Karpas-422 (cell line): ENCODE measurements at regions not wholly inside any gene's neighbourhood (a gene's known extent, or its start where the extent isn't known, plus 50 kb on each side); places are given as distances from the start of the nearest gene placed in this dataset.

ENCODE experiments used
- DNase-seq: peaks from one replicate; pipeline ENCODE4 v3.0.0-alpha.2; 2015
- H2AFZ ChIP-seq: fragments of 200-600 bp; sonication (generic); 2 replicates; pipeline ENCODE4 v1.6.1; 2014; ENCODE audit warnings: antibody characterized with exemption, low read length, mixed read lengths
- H3K27ac ChIP-seq: fragments of 200-600 bp; sonication (generic); 2 replicates; pipeline ENCODE4 v1.5.1; 2014; ENCODE audit warnings: mild to moderate bottlenecking, low read length, moderate library complexity
- H3K27me3 ChIP-seq: fragments of 200-600 bp; sonication (generic); 2 replicates; pipeline ENCODE4 v1.6.1; 2014; ENCODE audit warnings: low read length, mixed read lengths
- H3K36me3 ChIP-seq: fragments of 200-600 bp; sonication (generic); 2 replicates; pipeline ENCODE4 v1.6.1; 2014; ENCODE audit warnings: low read length, mixed read lengths; ENCODE audit not compliant: insufficient read depth
- H3K4me1 ChIP-seq: fragments of 200-600 bp; sonication (generic); 2 replicates; pipeline ENCODE4 v1.6.1; 2014; ENCODE audit warnings: mild to moderate bottlenecking, low read length, mixed read lengths
- H3K4me2 ChIP-seq: fragments of 200-600 bp; sonication (generic); 2 replicates; pipeline ENCODE4 v1.6.1; 2014; ENCODE audit warnings: low read length, low read depth, mild to moderate bottlenecking; ENCODE audit not compliant: poor library complexity, severe bottlenecking
- H3K4me3 ChIP-seq: fragments of 200-600 bp; sonication (generic); 2 replicates; pipeline ENCODE4 v1.5.1; 2014; ENCODE audit warnings: mild to moderate bottlenecking, antibody characterized with exemption, low read length, mixed read lengths
- H3K79me2 ChIP-seq: fragments of 200-600 bp; sonication (generic); 2 replicates; pipeline ENCODE4 v1.6.1; 2014; ENCODE audit warnings: mild to moderate bottlenecking, low read length, mixed read lengths
- H3K9ac ChIP-seq: fragments of 200-600 bp; sonication (generic); 2 replicates; pipeline ENCODE4 v1.6.0; 2014; ENCODE audit warnings: low read length
- H3K9me2 ChIP-seq: fragments of 200-600 bp; sonication (generic), shearing (Covaris generic); replicated peaks from 2 replicates; pipeline ENCODE4 v1.6.0; 2014; ENCODE audit warnings: mild to moderate bottlenecking, low read length, moderate library complexity; ENCODE audit not compliant: insufficient read depth
- H3K9me3 ChIP-seq: fragments of 300-700, 200-600 bp; sonication (generic); 2 replicates; pipeline ENCODE4 v1.6.1; 2014; ENCODE audit warnings: low read length, mixed read lengths
- H4K20me1 ChIP-seq: fragments of 200-600 bp; sonication (generic); 2 replicates; pipeline ENCODE4 v1.6.1; 2014; ENCODE audit warnings: mild to moderate bottlenecking, antibody characterized with exemption, low read length, low read depth; ENCODE audit not compliant: insufficient read depth

DNA sequence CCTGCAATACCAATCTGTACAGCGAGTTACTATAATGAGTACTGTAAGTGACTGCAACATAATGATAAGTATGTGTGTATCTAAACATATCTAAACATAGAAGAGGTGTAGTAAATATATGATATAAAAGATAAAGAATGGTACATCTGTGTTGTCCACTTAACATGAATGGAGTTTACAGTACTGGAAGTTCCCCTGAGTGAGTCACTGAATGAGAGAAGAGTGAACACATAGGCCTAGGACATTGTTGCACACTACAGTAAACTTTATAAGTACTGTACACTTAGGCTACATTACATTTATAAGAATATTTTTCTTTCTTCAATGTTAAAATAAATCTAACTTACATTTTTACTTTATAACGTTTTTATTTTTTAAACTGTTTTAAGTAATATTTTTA lies 380.4 kb downstream of the MMUT start:
- DNase-seq = no peak
- Histone ChIP-seq H3K4me2 (no peak overlapping the region), H2AFZ (no peak overlapping the region)

DNA sequence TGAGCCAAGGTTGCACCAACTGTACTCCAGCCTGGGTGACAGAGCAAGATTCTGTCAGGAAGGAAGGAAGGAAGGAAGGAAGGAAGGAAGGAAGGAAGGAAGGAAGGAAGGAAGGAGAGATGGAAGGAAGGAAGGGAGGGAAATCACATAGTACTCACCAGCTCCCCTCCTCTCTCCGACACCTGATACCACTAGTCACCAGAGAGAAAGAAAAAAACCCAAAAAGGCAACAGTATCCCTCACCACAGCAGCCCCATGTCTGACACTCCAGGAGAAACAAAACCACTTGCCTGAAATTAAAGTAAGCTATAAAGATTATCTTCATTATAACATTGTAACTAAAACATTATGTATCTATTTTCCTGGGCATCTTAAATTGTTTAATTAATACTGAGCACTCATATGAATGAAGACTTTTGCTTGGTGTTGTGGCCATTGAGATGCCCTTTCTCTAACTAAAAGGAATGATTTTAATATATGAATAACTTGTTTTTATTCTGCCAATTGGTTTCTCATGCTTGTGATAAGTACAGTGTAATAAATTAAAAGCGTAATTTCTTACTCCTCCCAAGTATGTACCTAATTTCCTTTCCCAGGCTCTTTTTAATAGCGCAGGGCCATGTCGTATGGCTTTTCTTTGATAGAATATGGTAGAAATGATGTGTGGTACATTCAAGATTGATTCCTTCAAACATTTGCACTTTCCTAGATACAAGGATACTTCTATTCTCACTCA lies 390.0 kb downstream of the MMUT start:
- H3K4me1 ChIP-seq = no peaks in the 10 kb centered on the region
- no peak overlapping the region for H3K4me3 ChIP-seq
- H4K20me1 ChIP-seq = no peaks in the 10 kb centered on the region
- H3K27ac ChIP-seq = no peak overlapping the region
- H3K79me2 ChIP-seq = no peaks in the 10 kb centered on the region
- H2AFZ ChIP-seq = no peak overlapping the region
- no peak for DNase-seq
- no peaks in the 10 kb centered on the region for H3K9me3 ChIP-seq
- no peaks in the 10 kb centered on the region for H3K27me3 ChIP-seq
- H3K4me2 ChIP-seq = no peak overlapping the region
- no peak overlapping the region for H3K9ac ChIP-seq
- H3K9me2 ChIP-seq = no peaks in the 10 kb centered on the region
- no peaks in the 10 kb centered on the region for H3K36me3 ChIP-seq

More for the DNA sequence above, 380.4 kb downstream of the MMUT start:
- Histone ChIP-seq H3K27me3 (no peaks in the 10 kb centered on the region), H3K9me3 (no peaks in the 10 kb centered on the region), H3K4me1 (no peaks in the 10 kb centered on the region), H3K27ac (no peak overlapping the region), H3K4me3 (no peak overlapping the region), H3K79me2 (no peaks in the 10 kb centered on the region), H4K20me1 (no peaks in the 10 kb centered on the region), H3K9ac (no peak overlapping the region), H3K36me3 (no peaks in the 10 kb centered on the region), H3K9me2 (no peaks in the 10 kb centered on the region)

DNA sequence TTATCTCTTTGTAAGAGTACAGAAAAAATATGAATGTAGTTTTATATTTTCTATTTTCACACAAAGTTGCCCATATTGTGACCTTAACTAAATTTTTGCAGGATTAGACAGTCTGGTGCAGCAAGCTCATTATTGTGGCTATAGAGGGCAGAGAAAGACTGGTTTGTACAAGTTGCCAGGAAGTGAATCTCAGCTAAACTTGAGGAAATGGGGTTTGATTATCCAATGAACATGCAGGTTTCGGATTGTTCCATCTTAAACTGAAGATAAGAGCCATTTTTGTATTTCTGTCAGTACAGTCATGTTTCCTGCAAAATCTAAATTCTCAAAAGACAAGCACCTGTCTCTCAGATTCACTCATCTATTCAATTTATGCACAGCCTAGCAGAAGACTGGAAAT lies 390.9 kb downstream of the MMUT start:
- H3K27me3 ChIP-seq = no peaks in the 10 kb centered on the region
- no peaks in the 10 kb centered on the region for H4K20me1 ChIP-seq
- no peak overlapping the region for H3K4me3 ChIP-seq
- no peaks in the 10 kb centered on the region for H3K36me3 ChIP-seq
- H3K4me2 ChIP-seq = no peak overlapping the region
- no peak for DNase-seq
- no peak overlapping the region for H3K9ac ChIP-seq
- H3K9me2 ChIP-seq = no peaks in the 10 kb centered on the region
- H3K9me3 ChIP-seq = no peaks in the 10 kb centered on the region
- no peak overlapping the region for H2AFZ ChIP-seq
- no peak overlapping the region for H3K27ac ChIP-seq
- no peaks in the 10 kb centered on the region for H3K79me2 ChIP-seq
- no peaks in the 10 kb centered on the region for H3K4me1 ChIP-seq

DNA sequence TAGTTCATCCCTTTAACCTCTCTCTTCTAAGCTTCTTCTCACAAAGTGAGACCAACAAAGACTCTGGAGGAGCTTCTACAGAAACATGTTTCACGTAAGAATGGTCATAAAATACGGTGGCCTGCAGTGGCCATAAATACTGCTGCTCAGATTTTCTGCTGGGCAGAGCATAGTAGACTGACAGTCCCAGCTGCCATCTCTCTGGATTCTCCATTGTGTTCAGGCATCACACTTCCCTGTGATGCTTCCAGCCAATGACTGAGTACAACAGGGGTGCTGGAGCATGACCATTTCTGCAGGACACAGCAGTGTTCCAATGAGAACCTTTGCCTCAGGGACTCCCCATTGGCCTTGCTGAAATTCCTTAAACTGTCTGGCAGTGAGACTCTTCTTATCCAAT lies 392.6 kb downstream of the MMUT start:
- Histone ChIP-seq H3K9me2 (no peaks in the 10 kb centered on the region), H4K20me1 (no peaks in the 10 kb centered on the region), H3K36me3 (no peaks in the 10 kb centered on the region), H3K4me1 (no peaks in the 10 kb centered on the region), H3K4me2 (no peak overlapping the region), H2AFZ (no peak overlapping the region), H3K9ac (no peak overlapping the region), H3K27me3 (no peaks in the 10 kb centered on the region), H3K9me3 (no peaks in the 10 kb centered on the region), H3K27ac (no peak overlapping the region), H3K79me2 (no peaks in the 10 kb centered on the region), H3K4me3 (no peak overlapping the region)
- DNase-seq = no peak

DNA sequence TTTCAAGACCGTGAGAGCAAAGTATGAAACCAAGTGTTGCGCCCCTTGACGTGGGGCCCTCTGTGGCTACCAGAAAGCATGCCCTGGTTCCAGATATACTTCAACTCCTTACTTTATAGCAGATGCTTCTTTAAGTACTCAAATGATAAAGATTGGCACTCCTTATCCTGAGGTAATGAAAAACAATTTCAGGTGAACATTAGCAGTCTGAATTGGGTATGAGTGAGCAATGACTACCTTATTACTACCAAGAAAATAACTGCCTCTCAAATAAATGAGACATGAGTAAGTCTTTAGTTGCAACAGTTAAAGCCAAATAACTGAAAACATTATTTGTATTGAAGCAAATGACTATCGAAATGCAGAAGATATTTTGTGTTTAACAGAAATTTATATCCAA lies 408.7 kb downstream of the MMUT start:
- Histone ChIP-seq H2AFZ (no peak overlapping the region), H3K9me2 (no peaks in the 10 kb centered on the region), H3K9me3 (no peaks in the 10 kb centered on the region), H3K4me1 (no peaks in the 10 kb centered on the region), H3K27ac (no peak overlapping the region), H3K36me3 (no peaks in the 10 kb centered on the region), H3K27me3 (no peaks in the 10 kb centered on the region), H3K9ac (no peak overlapping the region), H3K79me2 (no peaks in the 10 kb centered on the region), H3K4me3 (no peak overlapping the region), H3K4me2 (no peak overlapping the region), H4K20me1 (no peaks in the 10 kb centered on the region)
- no peak for DNase-seq

DNA sequence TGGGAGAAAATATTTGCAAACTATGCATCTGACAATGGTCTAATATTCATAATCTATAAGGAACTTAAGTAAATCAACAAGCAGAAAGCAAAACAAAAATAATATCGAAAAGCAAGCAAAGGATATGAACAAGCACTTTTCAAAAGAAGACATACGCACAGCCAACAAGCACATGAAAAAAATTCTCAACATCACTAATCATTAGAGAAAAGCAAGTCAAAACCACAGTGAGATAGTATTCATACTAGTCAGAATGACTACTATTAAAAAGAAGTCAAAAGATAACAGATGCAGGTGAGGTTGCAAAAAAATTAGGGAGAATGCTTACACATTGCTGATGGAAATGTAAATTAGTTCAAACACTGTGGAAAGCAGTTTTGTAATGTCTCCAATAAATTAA lies 410.2 kb downstream of the MMUT start:
- DNase-seq = no peak
- Histone ChIP-seq H3K79me2 (no peaks in the 10 kb centered on the region), H3K9me3 (no peaks in the 10 kb centered on the region), H3K27me3 (no peaks in the 10 kb centered on the region), H3K4me2 (no peak overlapping the region), H3K4me1 (no peaks in the 10 kb centered on the region), H3K4me3 (no peak overlapping the region), H4K20me1 (no peaks in the 10 kb centered on the region), H3K36me3 (no peaks in the 10 kb centered on the region), H3K9me2 (no peaks in the 10 kb centered on the region), H3K27ac (no peak overlapping the region), H2AFZ (no peak overlapping the region), H3K9ac (no peak overlapping the region)

DNA sequence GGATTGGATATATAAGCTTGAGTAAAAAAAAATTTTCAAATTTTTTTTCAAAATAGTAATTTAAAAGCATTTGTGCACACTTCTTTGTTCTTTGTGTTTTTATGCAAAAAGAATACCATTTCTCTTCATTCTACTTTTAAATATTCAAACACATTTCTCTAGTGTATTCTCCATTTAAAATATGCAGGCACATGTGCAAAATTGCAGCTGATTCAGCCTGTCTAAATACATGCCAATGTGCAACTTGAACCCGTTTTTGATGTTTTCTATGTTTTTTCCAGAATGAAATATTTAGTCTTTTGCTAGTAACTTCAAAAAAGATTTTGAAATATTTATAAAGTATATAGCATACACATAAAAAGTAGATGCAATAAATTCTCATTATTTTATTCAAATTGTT lies 411.8 kb downstream of the MMUT start:
- no peaks in the 10 kb centered on the region for H4K20me1 ChIP-seq
- no peak overlapping the region for H3K4me2 ChIP-seq
- DNase-seq = no peak
- H2AFZ ChIP-seq = no peak overlapping the region
- no peaks in the 10 kb centered on the region for H3K27me3 ChIP-seq
- H3K4me3 ChIP-seq = no peak overlapping the region
- H3K4me1 ChIP-seq = no peaks in the 10 kb centered on the region
- no peaks in the 10 kb centered on the region for H3K9me2 ChIP-seq
- no peaks in the 10 kb centered on the region for H3K9me3 ChIP-seq
- H3K36me3 ChIP-seq = no peaks in the 10 kb centered on the region
- H3K27ac ChIP-seq = no peak overlapping the region
- H3K79me2 ChIP-seq = no peaks in the 10 kb centered on the region
- no peak overlapping the region for H3K9ac ChIP-seq

DNA sequence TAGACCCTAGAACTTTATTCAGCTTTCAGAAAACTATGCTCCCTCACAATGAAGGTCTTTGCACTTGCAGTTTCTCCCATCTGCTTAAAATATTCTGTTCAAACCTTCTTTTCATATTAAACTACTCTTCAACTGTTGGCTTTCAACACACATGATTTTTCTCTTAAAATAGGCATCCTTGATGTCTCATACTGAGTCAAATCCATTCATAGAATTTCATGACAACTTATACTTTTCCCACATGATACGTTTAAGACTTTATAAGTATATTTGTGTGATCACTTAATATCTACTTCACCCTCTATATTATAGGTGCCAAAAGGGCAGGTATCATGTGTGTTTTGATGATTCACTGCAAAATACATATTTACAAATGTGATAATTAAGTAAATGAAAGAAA lies 412.5 kb downstream of the MMUT start:
- Histone ChIP-seq H3K9me3 (no peaks in the 10 kb centered on the region), H3K36me3 (no peaks in the 10 kb centered on the region), H3K79me2 (no peaks in the 10 kb centered on the region), H3K9me2 (no peaks in the 10 kb centered on the region), H3K9ac (no peak overlapping the region), H3K4me1 (no peaks in the 10 kb centered on the region), H3K4me2 (no peak overlapping the region), H3K4me3 (no peak overlapping the region), H4K20me1 (no peaks in the 10 kb centered on the region), H3K27ac (no peak overlapping the region), H2AFZ (no peak overlapping the region), H3K27me3 (no peaks in the 10 kb centered on the region)
- DNase-seq = no peak
